ENCODE measurements at regions not wholly inside any gene's neighbourhood (a gene's known extent, or its start where the extent isn't known, plus 50 kb on each side); places are given as distances from the start of the nearest gene placed in this dataset.

DNA sequence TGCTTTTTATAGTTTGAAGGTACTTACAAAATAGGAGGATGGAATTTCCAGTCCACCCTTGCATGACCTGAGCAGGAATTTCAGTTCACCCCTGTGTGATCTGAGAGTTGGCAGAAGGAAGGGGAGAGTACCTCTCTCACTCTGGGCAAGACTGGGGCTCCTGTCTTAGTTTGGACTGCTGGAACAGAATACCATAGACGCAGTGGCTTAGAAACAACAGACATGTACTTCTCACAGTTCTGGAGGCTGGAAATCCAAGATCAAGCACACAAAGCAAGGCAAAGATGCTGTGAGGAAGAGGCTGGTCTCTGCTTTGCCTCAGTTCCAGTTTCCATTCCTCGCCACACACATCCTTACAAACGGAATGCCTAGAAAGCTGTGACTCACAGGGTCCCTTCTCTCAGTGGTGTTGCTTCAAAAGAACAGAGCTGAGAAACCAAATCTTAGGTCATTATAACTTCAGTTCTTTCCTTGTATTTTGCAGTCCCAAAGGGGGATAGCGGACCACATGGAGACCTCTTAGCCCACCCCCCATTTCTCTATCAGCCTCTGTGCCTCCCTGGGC lies 108.8 kb upstream of the HAAO start:
- DNase-seq (ENCODE audit: low read depth, low spot score) = no peak

GRCh38 chr2:42900289-42900891 lies 108.0 kb upstream of the HAAO start:
- no peak for DNase-seq (ENCODE audit: low read depth, low spot score)

DNA sequence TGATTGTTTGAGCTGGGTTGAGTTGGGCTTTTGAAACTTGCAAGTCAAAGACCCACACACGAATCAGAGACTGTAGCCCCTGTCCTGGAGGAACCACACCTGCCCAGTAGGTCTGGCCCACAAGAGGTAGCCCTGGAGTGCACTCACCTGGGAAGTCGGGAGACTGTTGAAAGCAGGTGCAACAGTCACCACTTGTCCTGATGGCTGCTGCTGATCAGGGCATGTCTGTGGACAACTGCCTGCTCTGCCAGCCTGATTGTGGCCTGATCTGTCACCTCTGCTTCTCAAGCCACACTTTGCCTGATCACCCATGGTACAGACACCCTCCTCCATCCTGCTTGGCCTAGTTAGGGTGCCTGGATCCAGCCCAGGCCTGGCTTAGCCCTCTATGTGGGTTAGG lies 105.0 kb upstream of the HAAO start:
- DNase-seq (ENCODE audit: low read depth, low spot score) = no peak

DNA sequence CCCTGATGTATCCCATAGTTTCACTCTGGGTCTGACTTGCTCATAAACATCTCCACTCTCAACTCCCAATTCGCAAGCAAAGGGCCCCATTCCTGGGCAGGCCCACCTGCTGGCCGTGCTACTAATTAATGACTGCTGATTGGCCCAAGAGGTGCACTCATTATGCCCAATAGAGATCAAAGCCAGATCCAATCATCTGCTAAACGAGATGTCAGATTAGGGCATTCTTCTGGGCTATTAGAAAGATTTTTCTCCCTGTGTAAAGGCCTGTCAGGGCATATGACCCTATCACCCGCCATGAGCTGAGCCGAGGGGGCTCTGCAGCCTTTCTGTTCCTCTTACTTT lies 103.4 kb upstream of the HAAO start:
- DNase-seq (ENCODE audit: low read depth, low spot score) = no peak

DNA sequence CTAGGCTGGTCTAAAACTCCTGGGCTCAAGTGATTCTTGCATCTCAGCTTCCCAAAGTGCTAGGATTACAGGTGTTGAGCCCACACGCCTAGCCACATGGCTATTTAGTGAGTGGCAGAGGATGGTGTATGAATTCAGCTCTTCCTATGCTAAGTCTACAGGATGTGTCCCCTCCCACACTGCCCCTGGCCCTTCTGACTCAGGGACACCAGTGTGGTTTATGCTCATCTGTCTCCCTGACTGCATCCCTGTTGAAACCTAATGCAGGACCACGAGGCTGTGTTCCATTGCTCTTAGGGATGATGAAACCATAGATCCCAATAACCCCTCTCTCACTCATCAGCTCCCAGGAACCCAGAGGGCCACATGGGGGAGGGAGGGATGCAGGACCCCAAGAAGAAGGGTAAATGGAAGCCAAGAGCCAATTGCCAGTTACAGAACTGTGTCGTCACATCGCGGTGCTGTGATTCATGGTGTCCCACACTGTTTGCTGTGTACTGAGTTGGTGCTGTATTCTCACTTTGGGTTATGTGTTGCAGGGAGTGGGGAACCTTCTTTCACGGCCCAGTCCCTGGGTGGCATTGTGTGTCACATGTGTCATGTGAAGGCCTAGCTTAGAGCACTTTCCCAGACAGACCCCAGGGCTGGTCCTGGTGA lies 102.9 kb upstream of the HAAO start:
- DNase-seq (ENCODE audit: low read depth, low spot score) = no peak

- no peak for DNase-seq (ENCODE audit: low read depth, low spot score)
These were observed 100.8 kb upstream of the HAAO start for GRCh38 chr2:42893047-42893758.

DNA sequence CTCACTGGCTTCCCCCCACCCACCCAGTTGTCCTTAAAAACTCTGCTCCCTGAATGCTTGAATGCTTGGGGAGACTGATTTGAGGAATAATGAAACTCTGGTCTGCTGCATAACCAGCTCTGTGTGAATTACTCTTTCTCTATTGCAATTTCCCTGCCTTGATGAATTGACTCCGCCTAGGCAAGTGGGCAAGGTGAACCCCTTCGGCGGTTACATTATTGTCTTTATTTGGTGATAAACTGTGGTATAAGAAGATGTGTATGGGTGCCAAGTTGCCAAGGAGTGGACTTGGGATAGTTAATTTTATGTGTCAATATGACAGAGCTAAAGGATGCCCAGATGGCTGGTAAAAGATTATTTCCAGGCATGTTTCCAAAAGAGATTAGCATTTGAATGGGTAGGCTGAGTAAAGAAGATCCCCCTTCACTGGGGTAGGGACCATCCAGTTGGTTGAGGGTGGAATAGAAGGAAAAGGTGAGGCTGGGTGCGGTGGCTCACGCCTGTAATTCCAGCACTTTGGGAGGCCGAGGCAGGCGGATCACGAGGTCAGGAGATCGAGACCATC lies 98.5 kb upstream of the HAAO start:
- DNase-seq (ENCODE audit: low read depth, low spot score) = no peak

DNA sequence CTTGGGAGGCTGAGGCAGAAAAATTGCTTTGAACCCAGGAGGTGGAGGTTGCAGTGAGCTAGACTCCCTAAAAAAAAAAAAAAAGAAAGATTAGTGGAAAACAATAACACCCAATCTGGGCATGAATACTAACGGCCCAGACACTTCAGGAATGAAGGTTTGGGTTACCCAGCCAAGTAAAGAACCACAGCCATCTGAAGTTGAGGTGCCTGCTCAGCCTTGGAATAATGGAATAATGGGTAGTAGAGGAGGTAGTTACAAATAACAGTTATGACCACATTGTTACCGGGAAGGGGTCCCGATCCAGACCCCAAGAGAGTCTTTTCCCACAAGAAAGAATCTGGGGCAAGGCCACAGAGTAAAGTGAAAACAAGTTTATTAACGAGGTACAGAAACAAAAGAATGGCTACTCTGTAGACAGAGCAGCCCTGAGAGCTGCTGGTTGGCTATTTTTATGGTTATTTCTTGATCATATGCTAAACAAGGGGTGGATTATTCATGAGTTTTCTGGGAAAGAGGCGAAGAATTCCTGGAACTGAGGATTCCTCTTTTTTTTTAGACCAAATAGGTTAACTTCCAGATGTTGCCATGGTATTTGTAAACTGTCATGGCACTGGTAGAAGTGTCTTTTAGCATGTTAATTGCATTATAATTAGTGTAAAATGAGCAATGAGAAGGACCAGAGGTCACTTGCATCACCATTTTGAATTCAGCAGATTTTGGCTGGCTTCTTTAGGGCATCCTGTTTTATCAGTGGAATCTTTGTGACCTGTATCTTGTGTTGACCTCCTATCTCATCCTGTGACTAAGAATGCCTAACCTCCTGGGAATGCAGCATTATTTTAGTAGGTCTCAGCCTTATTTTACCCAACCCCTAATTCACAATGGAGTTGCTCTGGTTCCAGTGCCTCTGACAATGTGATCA lies 96.2 kb upstream of the HAAO start:
- no peak for DNase-seq (ENCODE audit: low read depth, low spot score)

DNA sequence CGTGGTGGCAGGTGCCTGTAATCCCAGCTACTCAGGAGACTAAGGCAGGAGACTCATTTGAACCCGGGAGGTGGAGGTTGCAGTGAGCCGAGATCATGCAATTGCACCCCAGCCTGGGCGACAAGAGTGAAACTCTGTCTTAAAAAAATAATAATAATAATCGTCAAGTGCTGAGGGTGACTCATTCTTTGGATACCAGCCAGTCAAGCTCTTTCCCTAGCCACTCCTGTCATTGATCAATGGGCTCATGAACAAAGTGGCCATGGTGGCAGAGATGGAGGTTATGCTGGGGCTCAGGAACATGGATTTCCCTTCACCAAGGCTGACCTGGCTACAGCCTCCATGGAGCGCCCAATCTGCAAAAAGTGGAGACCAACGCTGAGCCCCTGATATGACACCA lies 94.5 kb upstream of the HAAO start:
- DNase-seq (ENCODE audit: low read depth, low spot score) = no peak

DNA sequence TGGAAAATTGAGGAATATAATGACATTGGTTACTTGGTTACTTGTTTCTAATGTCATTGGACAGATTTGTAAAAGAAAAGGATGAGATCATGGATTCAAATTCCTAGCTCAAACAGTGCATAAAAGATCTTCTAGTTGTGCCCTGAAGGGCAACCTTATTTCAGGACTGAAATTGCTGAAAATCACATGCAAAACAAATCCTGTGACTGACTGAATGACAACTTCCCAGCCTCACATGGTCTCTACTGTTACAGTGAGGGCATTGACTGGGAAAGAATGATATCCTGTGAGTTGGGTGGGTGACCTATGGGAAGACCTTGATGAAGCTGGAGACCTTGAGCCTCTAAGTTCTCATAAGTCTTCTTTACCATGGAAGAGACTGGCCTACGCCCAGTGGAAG lies 90.4 kb upstream of the HAAO start:
- DNase-seq (ENCODE audit: low read depth, low spot score) = no peak

DNA sequence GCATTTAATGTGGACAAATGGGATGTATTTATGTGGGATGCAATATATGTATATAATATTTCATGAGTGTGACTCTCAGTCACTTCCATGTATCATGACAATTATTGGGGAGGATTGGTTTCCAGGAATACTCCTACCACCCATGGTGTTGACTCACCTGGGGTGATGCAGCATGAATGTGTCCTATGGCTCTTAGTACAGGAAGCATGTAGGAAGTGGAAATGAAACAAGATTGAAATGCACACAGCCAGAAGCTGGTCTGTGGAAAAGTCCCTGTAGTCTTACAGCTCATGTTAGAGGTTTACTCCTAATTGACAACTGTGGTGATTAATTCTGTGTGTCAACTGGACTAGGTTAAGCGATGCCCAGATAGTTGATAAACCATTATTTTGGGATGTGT lies 89.3 kb upstream of the HAAO start:
- no peak for DNase-seq (ENCODE audit: low read depth, low spot score)

DNA sequence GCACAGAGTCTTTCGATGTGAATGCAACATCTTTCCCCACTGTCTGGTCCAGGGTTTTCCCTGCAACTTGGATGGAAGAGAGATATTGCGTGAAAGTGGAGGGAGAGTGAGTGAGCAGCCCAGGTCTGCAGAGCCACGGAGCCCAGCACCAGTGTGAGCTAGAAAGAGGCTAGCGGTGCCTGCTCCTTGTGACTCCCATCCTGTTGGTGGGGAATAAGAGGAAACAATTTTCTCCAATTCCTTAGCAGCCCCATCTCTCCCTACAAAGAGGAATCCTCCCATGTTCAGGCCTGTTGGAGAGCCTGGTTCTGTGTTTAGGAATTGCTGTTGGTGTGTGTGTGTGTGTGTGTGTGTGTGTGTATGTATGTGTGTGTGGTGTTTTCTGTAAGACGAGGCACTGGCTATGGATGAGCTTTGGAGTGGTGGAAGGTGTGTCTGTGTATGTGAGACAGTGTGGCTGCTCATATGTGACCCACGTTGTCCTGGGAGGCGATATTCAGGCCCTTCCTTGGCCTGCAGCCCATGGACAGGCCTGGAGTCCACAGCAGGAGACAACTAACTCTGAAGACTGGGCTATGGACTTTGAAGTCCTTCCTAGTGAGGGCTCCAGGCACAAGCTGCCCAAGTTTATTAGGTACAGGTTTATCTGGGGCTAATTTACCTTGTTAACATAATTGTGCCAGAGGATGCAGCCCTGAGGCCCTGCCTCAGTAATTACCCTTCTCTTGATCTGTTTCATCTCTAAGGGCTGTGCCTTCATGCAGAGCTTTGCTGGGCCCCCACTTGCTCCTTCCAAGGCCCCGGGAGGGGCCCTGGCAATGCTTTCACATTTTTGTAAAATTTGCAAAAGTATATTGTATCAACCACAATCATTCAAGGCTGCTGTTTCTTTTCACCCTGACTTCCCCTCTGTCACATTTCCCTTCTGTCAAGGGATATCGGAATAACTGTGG lies 88.6 kb upstream of the HAAO start:
- no peak for DNase-seq (ENCODE audit: low read depth, low spot score)

DNA sequence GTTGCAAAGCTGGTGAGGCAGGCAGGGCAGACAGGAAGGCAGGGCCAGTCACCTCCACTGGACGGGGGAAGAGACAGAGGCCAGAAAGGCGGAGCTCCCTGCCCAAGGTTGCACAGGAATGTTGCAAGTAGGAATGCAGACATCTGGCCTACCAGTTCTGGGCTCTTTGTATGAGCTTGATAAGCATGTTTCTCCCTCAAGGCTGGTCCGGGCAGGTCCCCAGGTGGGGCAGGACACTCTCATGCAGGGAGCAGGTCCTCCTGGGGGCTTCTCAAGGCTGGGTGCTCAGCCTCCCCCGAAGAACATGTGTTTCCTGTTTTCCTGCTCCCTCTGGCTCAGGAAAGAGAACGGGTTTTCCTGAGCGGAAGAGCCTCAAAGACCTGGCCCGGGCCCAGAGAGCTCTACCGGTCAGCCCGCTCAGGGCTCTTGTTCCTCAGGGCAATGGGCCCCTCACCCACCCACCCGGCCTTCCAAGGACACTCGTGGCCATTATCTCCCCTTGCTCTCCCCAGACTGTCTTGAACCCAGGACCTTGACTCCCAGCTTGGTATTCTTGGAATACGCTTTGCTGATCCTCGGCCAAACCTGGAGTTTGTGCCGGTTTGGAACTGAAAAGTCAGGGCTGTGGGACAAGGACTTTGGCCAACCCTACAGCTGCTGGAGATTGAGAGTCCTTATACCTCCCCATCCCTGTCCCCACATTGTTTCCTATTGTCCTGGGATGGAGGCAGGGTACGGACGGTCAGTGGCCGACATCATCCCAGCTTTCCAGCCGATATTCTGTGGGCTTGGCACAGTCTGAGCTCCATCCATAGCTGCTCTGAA lies 87.7 kb upstream of the HAAO start:
- no peak for DNase-seq (ENCODE audit: low read depth, low spot score)

GRCh38 chr2:42879121-42879705 lies 86.8 kb upstream of the HAAO start:
- DNase-seq (ENCODE audit: low read depth, low spot score) = no peak

DNA sequence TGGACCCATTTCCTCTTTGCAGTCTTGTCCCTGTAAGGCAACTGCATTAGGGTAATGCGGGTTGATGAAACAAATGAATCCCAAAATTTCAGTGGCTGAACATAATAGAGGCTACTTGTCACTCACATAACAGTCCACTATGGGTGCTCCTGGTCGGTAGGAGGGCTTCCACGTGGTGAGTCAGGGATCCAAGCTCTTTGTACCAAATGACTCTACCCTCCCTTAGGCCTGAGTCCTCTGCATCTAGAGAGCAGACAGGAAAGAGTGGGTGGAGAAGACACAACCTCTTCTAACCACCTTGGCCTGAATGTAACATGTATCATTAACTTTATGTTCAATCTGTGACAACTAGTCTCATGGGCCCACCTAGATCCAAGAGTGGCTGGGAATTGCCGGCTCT lies 86.2 kb upstream of the HAAO start:
- DNase-seq (ENCODE audit: low read depth, low spot score) = no peak

DNA sequence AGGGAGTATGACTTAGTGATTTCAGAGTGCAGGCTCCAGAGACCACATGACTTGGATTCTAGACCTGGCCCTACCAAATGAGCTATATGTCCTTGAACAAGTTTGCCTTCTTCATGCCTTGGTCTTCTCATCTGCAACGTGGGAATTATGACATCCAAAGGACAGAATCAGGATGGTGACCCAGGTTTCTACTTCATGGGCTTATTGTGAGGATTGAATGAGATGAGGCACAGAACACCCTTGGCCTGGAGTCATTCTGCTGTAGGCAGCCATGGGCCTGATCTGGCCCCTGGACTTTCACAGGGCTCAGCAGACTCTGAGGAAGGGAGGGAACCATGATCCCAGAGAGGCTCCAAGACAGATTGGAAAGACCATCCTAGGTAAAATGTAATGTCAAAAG lies 85.6 kb upstream of the HAAO start:
- no peak for DNase-seq (ENCODE audit: low read depth, low spot score)

- DNase-seq (ENCODE audit: low read depth, low spot score) = no peak
These were observed 85.1 kb upstream of the HAAO start for GRCh38 chr2:42877511-42877910.

- no peak for DNase-seq (ENCODE audit: low read depth, low spot score)
These were observed 84.0 kb upstream of the HAAO start for GRCh38 chr2:42876326-42876751.

DNA sequence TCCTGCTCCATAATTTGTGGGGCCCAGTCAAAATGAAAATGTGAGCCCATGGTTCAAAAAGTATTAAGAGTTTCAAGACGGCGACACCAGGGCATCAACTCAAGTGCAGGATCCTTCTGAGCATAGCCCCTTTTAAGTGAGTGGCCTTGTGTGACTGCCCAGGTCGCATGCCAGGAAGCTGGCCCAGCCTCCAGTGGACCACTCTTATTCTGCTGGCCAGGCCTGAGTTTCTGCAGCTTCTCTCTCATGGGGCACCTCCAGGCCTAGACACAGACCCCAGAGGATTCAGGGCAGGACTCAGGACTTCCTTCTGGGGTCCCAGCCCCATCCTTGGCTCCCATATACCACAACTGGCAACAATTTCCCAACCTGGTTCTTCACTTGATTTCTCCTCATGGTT lies 83.5 kb upstream of the HAAO start:
- no peak for DNase-seq (ENCODE audit: low read depth, low spot score)
